Endothelial cell (in vitro differentiated cells): ENCODE measurements at regions not wholly inside any gene's neighbourhood (a gene's known extent, or its start where the extent isn't known, plus 50 kb on each side); places are given as distances from the start of the nearest gene placed in this dataset.

ENCODE experiments used
- DNase-seq: peaks from one replicate; pipeline ENCODE4 v3.0.0; 2021; ENCODE audit warnings: low spot score
- H3K27ac Mint-ChIP-seq: one replicate; pipeline ENCODE4 v1.8.0; 2021; ENCODE audit warnings: mixed read lengths, inconsistent platforms; ENCODE audit not compliant: unreplicated experiment
- H3K27me3 Mint-ChIP-seq: one replicate; pipeline ENCODE4 v1.8.0; 2021; ENCODE audit warnings: mild to moderate bottlenecking, moderate library complexity, mixed read lengths, inconsistent platforms; ENCODE audit not compliant: unreplicated experiment
- H3K36me3 Mint-ChIP-seq: one replicate; pipeline ENCODE4 v1.8.0; 2021; ENCODE audit warnings: mild to moderate bottlenecking, low read depth, mixed read lengths, inconsistent platforms; ENCODE audit not compliant: unreplicated experiment
- H3K4me1 Mint-ChIP-seq: one replicate; pipeline ENCODE4 v1.8.0; 2021; ENCODE audit warnings: mild to moderate bottlenecking, mixed read lengths, inconsistent platforms; ENCODE audit not compliant: unreplicated experiment
- H3K4me3 Mint-ChIP-seq: one replicate; pipeline ENCODE4 v1.8.0; 2021; ENCODE audit warnings: mild to moderate bottlenecking, mixed read lengths, inconsistent platforms; ENCODE audit not compliant: unreplicated experiment
- H3K9me3 Mint-ChIP-seq: one replicate; pipeline ENCODE4 v1.8.0; 2021; ENCODE audit warnings: mixed read lengths, inconsistent platforms; ENCODE audit not compliant: unreplicated experiment
- TF ChIP-seq, protein P1 (sequence below): fragments of 200-600 bp; sonication (generic); IDR thresholded peaks from one replicate; pipeline ENCODE4 v1.5.0; 2021; ENCODE audit warnings: antibody characterized with exemption; ENCODE audit not compliant: unreplicated experiment

DNA sequence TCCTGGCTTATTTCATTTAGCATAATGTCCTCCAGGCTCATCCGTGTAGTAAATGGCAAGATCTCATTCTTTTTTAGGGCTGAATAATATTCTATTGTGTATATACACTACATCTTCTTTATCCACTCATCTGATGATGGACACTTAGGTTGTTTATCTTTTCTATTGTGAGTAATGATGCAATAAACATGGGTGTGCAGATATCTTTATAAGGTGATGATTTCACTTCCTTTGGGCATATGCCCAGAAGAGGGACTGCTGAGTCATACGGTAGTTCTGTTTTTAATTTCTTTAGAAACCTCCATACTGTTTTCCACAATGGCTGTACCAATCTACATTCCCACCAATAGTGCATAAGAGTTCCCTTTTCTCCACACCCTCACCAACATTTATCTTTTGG lies 317.6 kb upstream of the CNKSR2 start:
- H3K36me3 Mint-ChIP-seq: no peaks in the 10 kb centered on the region
- H3K4me1 Mint-ChIP-seq: no peaks in the 10 kb centered on the region
- H3K27ac Mint-ChIP-seq: no peak overlapping the region
- DNase-seq: no peak
- H3K9me3 Mint-ChIP-seq: no peaks in the 10 kb centered on the region
- no peaks in the 10 kb centered on the region for H3K27me3 Mint-ChIP-seq
- TF ChIP-seq, protein P1, sequence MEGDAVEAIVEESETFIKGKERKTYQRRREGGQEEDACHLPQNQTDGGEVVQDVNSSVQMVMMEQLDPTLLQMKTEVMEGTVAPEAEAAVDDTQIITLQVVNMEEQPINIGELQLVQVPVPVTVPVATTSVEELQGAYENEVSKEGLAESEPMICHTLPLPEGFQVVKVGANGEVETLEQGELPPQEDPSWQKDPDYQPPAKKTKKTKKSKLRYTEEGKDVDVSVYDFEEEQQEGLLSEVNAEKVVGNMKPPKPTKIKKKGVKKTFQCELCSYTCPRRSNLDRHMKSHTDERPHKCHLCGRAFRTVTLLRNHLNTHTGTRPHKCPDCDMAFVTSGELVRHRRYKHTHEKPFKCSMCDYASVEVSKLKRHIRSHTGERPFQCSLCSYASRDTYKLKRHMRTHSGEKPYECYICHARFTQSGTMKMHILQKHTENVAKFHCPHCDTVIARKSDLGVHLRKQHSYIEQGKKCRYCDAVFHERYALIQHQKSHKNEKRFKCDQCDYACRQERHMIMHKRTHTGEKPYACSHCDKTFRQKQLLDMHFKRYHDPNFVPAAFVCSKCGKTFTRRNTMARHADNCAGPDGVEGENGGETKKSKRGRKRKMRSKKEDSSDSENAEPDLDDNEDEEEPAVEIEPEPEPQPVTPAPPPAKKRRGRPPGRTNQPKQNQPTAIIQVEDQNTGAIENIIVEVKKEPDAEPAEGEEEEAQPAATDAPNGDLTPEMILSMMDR: no peak
- no peak overlapping the region for H3K4me3 Mint-ChIP-seq

DNA sequence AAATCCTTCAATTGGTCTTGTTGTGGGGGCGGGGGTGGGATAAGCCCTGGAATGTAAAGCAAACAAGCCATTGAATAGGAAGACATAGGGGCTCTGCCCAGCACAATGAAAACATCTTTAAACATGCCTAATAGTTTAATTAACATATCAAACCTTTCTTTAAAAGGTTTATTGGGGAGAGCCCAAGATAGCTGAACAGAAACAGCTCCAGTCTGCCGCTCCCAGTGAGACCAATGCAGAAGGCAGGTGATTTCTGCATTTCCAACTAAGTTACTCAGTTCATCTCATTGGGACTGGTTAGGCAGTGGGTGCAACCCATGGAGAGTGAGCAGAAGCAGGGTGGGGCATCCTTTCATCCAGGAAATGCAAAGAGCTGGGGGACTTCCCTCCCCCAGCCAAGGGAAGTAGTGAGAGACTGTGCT lies 327.2 kb upstream of the CNKSR2 start:
- Mint-ChIP-seq H3K36me3 (no peaks in the 10 kb centered on the region), H3K27me3 (no peaks in the 10 kb centered on the region), H3K4me1 (no peaks in the 10 kb centered on the region), H3K27ac (no peak overlapping the region), H3K9me3 (no peaks in the 10 kb centered on the region), H3K4me3 (no peak overlapping the region)
- TF ChIP-seq, protein P1: no peak
- no peak for DNase-seq

- DNase-seq: no peak
- Mint-ChIP-seq H3K4me1 (no peaks in the 10 kb centered on the region), H3K9me3 (no peaks in the 10 kb centered on the region), H3K36me3 (no peaks in the 10 kb centered on the region), H3K27ac (no peak overlapping the region), H3K27me3 (no peaks in the 10 kb centered on the region), H3K4me3 (no peak overlapping the region)
- TF ChIP-seq, protein P1: no peak
Measured at GRCh38 chrX:21014326-21014725, 359.9 kb upstream of the CNKSR2 start.

DNA sequence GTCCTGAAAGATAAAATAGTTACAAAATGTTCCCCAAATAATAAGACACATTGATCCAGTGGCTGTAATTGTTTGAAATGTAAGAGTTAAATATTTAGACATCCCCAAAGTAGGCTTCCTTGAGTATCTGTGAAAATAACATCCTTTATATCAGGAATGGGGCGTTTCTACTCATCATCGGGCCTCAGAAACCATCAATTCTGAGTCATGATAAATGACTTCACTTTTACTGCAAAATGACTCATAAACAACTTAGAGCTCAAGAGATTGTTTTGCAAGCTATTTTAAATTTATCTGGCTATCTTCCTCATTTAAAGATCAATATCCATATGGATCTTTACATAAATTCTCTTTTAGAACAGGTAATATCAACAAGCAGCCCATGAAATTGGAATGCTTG lies 369.4 kb upstream of the CNKSR2 start:
- Mint-ChIP-seq H3K4me1 (peaks cover 8% of the 10 kb centered on the region), H3K36me3 (no peaks in the 10 kb centered on the region), H3K9me3 (no peaks in the 10 kb centered on the region), H3K4me3 (no peak overlapping the region), H3K27me3 (no peaks in the 10 kb centered on the region), H3K27ac (no peak overlapping the region)
- no peak for DNase-seq
- TF ChIP-seq, protein P1: no peak

- Mint-ChIP-seq H3K27me3 (no peaks in the 10 kb centered on the region), H3K36me3 (no peaks in the 10 kb centered on the region), H3K4me3 (no peak overlapping the region), H3K4me1 (peaks cover 8% of the 10 kb centered on the region), H3K27ac (no peak overlapping the region), H3K9me3 (no peaks in the 10 kb centered on the region)
- no peak for DNase-seq
- TF ChIP-seq, protein P1: no peak
Measured at GRCh38 chrX:20995829-20996228, 378.4 kb upstream of the CNKSR2 start.
